ENCODE measurements at regions not wholly inside any gene's neighbourhood (a gene's known extent, or its start where the extent isn't known, plus 50 kb on each side); places are given as distances from the start of the nearest gene placed in this dataset.

DNA sequence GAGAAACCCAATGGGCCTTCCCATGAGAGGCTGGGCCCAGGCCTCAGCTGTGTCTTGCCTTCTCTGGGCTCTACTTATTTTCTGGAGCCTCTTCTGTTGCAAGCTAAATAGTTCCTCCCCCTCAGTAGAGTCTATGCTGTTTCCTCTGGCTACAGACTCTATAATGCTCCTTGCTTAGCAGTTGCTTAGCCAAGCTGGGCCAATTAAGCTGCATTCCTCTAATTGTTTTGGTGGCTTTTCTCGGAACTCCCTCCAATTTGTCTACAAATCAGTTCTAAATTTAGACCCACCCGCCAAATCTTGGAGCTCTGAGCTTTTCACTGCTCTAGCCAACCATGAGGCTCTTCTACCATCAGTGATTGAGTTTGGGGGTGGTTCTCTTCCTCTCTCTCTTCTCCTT, 302.7 kb upstream of the ASIC2 start:
- Histone ChIP-seq H3K9me3 (replicated peaks; ENCODE audit: insufficient read depth, low read length) (no peaks in the 10 kb centered on the region), H3K9ac (ENCODE audit: low read length) (no peak overlapping the region), H3K4me3 (ENCODE audit: low read length) (no peak overlapping the region), H2AFZ (ENCODE audit: low read length) (no peak overlapping the region), H3K36me3 (replicated peaks; ENCODE audit: insufficient read depth, low read length) (no peaks in the 10 kb centered on the region), H3K9me2 (replicated peaks; ENCODE audit: insufficient read depth, low read length) (no peaks in the 10 kb centered on the region), H3K27me3 (replicated peaks; ENCODE audit: insufficient read depth, low read length) (no peaks in the 10 kb centered on the region), H3K79me2 (ENCODE audit: low read length) (no peaks in the 10 kb centered on the region), H3K27ac (ENCODE audit: low read length) (no peak overlapping the region), H4K20me1 (ENCODE audit: insufficient read depth, low read length) (no peaks in the 10 kb centered on the region), H3F3A (ENCODE audit: insufficient read depth, low read length) (no peaks in the 10 kb centered on the region), H3K4me1 (ENCODE audit: low read length) (no peaks in the 10 kb centered on the region), H3K4me2 (ENCODE audit: low read depth, low read length) (no peak overlapping the region)
- DNase-seq = no peak
- no peak for TF ChIP-seq EZH2 (optimal IDR thresholded peaks at IDR 0.05; ENCODE audit: low read depth, low read length)
- TF ChIP-seq, protein P1, sequence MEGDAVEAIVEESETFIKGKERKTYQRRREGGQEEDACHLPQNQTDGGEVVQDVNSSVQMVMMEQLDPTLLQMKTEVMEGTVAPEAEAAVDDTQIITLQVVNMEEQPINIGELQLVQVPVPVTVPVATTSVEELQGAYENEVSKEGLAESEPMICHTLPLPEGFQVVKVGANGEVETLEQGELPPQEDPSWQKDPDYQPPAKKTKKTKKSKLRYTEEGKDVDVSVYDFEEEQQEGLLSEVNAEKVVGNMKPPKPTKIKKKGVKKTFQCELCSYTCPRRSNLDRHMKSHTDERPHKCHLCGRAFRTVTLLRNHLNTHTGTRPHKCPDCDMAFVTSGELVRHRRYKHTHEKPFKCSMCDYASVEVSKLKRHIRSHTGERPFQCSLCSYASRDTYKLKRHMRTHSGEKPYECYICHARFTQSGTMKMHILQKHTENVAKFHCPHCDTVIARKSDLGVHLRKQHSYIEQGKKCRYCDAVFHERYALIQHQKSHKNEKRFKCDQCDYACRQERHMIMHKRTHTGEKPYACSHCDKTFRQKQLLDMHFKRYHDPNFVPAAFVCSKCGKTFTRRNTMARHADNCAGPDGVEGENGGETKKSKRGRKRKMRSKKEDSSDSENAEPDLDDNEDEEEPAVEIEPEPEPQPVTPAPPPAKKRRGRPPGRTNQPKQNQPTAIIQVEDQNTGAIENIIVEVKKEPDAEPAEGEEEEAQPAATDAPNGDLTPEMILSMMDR (IDR thresholded peaks at IDR 0.05; ENCODE audit: low read length) = no peak

DNA sequence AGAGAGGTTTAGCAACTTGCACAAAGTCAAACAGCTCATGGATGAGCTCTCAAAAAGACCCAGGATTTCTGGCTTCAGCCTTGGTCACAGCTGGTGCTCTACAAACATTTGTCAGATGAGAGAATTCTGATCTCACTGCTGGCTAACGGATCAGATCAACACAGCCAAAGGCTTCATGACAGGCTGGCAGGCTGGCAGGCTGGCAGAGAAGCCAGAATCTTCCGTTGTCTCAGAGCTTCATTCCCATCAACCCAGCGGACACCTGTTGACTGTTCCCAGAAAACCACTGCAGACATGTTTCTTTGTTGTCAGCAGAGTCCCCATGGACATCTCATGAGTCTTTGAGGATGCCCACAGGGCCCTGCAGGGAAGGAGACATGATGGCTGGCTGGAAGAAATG, 303.8 kb upstream of the ASIC2 start:
- Histone ChIP-seq H3K4me1 (ENCODE audit: low read length) (no peaks in the 10 kb centered on the region), H3K4me2 (ENCODE audit: low read depth, low read length) (no peak overlapping the region), H3K27ac (ENCODE audit: low read length) (no peak overlapping the region), H3K9ac (ENCODE audit: low read length) (no peak overlapping the region), H2AFZ (ENCODE audit: low read length) (no peak overlapping the region), H3K27me3 (replicated peaks; ENCODE audit: insufficient read depth, low read length) (no peaks in the 10 kb centered on the region), H4K20me1 (ENCODE audit: insufficient read depth, low read length) (no peaks in the 10 kb centered on the region), H3K79me2 (ENCODE audit: low read length) (no peaks in the 10 kb centered on the region), H3K36me3 (replicated peaks; ENCODE audit: insufficient read depth, low read length) (no peaks in the 10 kb centered on the region), H3F3A (ENCODE audit: insufficient read depth, low read length) (no peaks in the 10 kb centered on the region), H3K9me3 (replicated peaks; ENCODE audit: insufficient read depth, low read length) (no peaks in the 10 kb centered on the region), H3K9me2 (replicated peaks; ENCODE audit: insufficient read depth, low read length) (no peaks in the 10 kb centered on the region), H3K4me3 (ENCODE audit: low read length) (no peak overlapping the region)
- TF ChIP-seq EZH2phosphoT487 (IDR thresholded peaks at IDR 0.05; ENCODE audit: low read length) = no peak
- TF ChIP-seq, protein P1 (IDR thresholded peaks at IDR 0.05; ENCODE audit: low read length) = no peak
- no peak for TF ChIP-seq EZH2 (optimal IDR thresholded peaks at IDR 0.05; ENCODE audit: low read depth, low read length)
- DNase-seq = no peak

DNA sequence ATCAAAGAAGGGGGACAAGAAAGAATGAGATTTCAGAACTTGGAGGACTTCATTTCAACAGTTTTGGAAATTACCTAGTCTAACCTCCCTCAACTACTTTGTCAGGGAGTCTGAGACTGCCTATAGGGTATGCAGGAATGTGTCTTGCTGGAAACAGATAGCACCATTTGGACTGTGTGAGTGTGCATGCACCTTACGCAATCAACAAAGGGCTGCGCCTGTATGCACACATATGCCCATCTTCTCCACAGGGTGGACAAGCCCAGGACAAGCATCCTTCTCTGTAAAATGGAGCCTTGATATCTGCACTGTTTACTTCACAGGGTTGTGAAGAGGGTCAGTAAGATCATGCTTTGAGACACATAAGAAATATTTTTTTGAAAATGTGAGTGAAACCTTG, 305.7 kb upstream of the ASIC2 start:
- no peaks in the 10 kb centered on the region for H3K27me3 ChIP-seq (replicated peaks; ENCODE audit: insufficient read depth, low read length)
- no peaks in the 10 kb centered on the region for H3K4me1 ChIP-seq (ENCODE audit: low read length)
- H3K4me2 ChIP-seq (ENCODE audit: low read depth, low read length) = no peak overlapping the region

More for the DNA sequence above, 305.7 kb upstream of the ASIC2 start:
- H3K36me3 ChIP-seq (replicated peaks; ENCODE audit: insufficient read depth, low read length) = no peaks in the 10 kb centered on the region
- H3K4me3 ChIP-seq (ENCODE audit: low read length) = no peak overlapping the region
- no peaks in the 10 kb centered on the region for H3K79me2 ChIP-seq (ENCODE audit: low read length)
- no peaks in the 10 kb centered on the region for H4K20me1 ChIP-seq (ENCODE audit: insufficient read depth, low read length)
- no peaks in the 10 kb centered on the region for H3F3A ChIP-seq (ENCODE audit: insufficient read depth, low read length)
- no peak overlapping the region for H2AFZ ChIP-seq (ENCODE audit: low read length)
- no peaks in the 10 kb centered on the region for H3K9me2 ChIP-seq (replicated peaks; ENCODE audit: insufficient read depth, low read length)
- TF ChIP-seq EZH2phosphoT487 (IDR thresholded peaks at IDR 0.05; ENCODE audit: low read length) (no peak), EZH2 (optimal IDR thresholded peaks at IDR 0.05; ENCODE audit: low read depth, low read length) (no peak)
- TF ChIP-seq, protein P1 (IDR thresholded peaks at IDR 0.05; ENCODE audit: low read length) = no peak
- DNase-seq = no peak
- no peaks in the 10 kb centered on the region for H3K9me3 ChIP-seq (replicated peaks; ENCODE audit: insufficient read depth, low read length)
- H3K9ac ChIP-seq (ENCODE audit: low read length) = no peak overlapping the region
- no peak overlapping the region for H3K27ac ChIP-seq (ENCODE audit: low read length)

Data from MM.1S (cell line).